Vagina (tissue), 2 donors: ENCODE measurements at regions not wholly inside any gene's neighbourhood (a gene's known extent, or its start where the extent isn't known, plus 50 kb on each side); places are given as distances from the start of the nearest gene placed in this dataset.
"Not testable (repeated sequence)": the region's sequence is repeated elsewhere in the genome, so short reads cannot be mapped to it uniquely, and the experiment has no call there.

Experiments
- DNase-seq, 2 donors: peaks; one replicate each; pipeline ENCODE4 v3.0.0-alpha.2; 2017; ENCODE audit errors: extremely low spot score in 2 of 2
- H3K27ac ChIP-seq: fragments of 200-600 bp; sonication (generic); one replicate; pipeline ENCODE4 v1.5.1; 2019
- H3K27me3 ChIP-seq: fragments of 200-600 bp; sonication (generic); one replicate; pipeline ENCODE4 v1.5.1; 2019
- H3K36me3 ChIP-seq, 2 donors: fragments of 200-600 bp; sonication (generic); one replicate each; pipeline ENCODE4 v1.5.1; 2017 to 2019
- H3K4me1 ChIP-seq: fragments of 200-600 bp; sonication (generic); one replicate; pipeline ENCODE4 v1.5.1; 2019
- H3K4me3 ChIP-seq, 2 donors: fragments of 200-600 bp; sonication (generic); 1 replicate in 1 of 2; 2 replicates in 1 of 2; pipeline ENCODE4 v1.5.1; 2016 to 2019
- H3K9me3 ChIP-seq: fragments of 200-600 bp; sonication (generic); one replicate; pipeline ENCODE4 v1.5.1; 2019
- POLR2A ChIP-seq, 2 donors: fragments of 450-650 bp; IDR thresholded peaks; one replicate each; pipeline ENCODE4 v1.6.1; 2017; ENCODE audit warnings: antibody characterized with exemption in 2 of 2, mild to moderate bottlenecking in 2 of 2, moderate library complexity in 2 of 2
- POLR2AphosphoS5 ChIP-seq, 2 donors: sonication (generic); formaldehyde crosslinking; IDR thresholded peaks; one replicate each; pipeline ENCODE4 v1.9.0; 2017; ENCODE audit warnings: antibody characterized with exemption in 2 of 2, mild to moderate bottlenecking in 2 of 2, low read depth in 1 of 2; ENCODE audit not compliant: insufficient read depth in 1 of 2
- intact Hi-C: fragments of 100-400 bp; cut with DNase I; formaldehyde crosslinking; loops from one replicate; pipeline ENCODE4 v1.15.1; 2023
- TF ChIP-seq, protein P1 (sequence below), 3 experiments: fragments of 450-650 bp in 2 of 3; fragments of 200-600 bp in 1 of 3; sonication (generic) in 1 of 3; IDR thresholded peaks; one replicate each; pipeline ENCODE4 v1.5.1; 2017 to 2019; ENCODE audit warnings: antibody characterized with exemption in 3 of 3, mild to moderate bottlenecking in 2 of 3, moderate library complexity in 2 of 3

DNA sequence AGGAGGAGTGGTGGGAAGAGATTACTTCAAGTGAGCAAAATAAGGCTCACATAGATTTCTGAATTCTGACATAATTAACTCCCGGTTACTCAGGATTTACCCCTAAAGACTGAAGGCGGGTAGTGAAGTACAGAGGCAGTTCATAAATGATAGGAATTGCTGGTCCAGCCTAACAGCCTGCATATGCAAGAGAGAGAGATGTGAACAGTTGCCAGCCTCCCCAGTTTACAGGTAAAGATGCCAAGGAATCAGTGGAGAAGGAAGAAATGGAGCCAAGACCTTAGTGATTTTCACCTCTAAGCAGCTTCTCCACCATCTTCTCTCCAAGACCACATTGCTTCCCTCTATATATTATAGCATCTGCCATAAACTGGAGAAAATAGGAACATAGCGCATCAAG, 91.8 kb upstream of the THUMPD2 start:
- TF ChIP-seq POLR2A (IDR thresholded peaks at IDR 0.05) (no peak), POLR2AphosphoS5 (IDR thresholded peaks at IDR 0.05; ENCODE audit: insufficient read depth in 1 of 2, low read depth in 1 of 2) (no peak)
- TF ChIP-seq, protein P1, sequence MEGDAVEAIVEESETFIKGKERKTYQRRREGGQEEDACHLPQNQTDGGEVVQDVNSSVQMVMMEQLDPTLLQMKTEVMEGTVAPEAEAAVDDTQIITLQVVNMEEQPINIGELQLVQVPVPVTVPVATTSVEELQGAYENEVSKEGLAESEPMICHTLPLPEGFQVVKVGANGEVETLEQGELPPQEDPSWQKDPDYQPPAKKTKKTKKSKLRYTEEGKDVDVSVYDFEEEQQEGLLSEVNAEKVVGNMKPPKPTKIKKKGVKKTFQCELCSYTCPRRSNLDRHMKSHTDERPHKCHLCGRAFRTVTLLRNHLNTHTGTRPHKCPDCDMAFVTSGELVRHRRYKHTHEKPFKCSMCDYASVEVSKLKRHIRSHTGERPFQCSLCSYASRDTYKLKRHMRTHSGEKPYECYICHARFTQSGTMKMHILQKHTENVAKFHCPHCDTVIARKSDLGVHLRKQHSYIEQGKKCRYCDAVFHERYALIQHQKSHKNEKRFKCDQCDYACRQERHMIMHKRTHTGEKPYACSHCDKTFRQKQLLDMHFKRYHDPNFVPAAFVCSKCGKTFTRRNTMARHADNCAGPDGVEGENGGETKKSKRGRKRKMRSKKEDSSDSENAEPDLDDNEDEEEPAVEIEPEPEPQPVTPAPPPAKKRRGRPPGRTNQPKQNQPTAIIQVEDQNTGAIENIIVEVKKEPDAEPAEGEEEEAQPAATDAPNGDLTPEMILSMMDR (IDR thresholded peaks at IDR 0.05): no peak
- intact Hi-C loops: no loop called here
- no peak overlapping the region for H3K4me3 ChIP-seq

DNA sequence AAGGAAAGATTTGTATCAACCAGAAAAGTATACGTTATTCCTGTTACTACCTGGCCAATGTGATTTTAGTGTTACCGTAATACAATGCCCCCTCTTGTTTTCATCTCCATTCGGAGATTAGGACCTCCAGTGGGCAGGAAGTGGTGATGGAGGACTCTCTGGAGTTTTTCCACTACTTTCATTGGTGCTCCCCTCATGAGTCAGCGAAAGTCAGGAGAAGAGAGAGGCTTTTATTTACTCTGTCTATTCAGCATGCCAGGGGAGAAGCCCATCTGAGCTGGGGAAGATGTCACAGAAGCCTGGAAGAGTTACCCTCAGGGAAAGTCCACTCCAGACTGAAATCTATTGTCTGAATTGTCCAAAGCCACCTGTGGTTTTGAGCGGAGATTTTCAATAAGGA, 88.2 kb upstream of the THUMPD2 start:
- Histone ChIP-seq H3K4me1 (no peaks in the 10 kb centered on the region), H3K36me3 (no peaks in the 10 kb centered on the region), H3K9me3 (no peaks in the 10 kb centered on the region), H3K4me3 (no peak overlapping the region), H3K27me3 (no peaks in the 10 kb centered on the region), H3K27ac (no peak overlapping the region)
- no peak for DNase-seq
- intact Hi-C loops: no loop called here
- no peak for TF ChIP-seq POLR2A (IDR thresholded peaks at IDR 0.05)
- TF ChIP-seq, protein P1 (IDR thresholded peaks at IDR 0.05): no peak
- no peak for TF ChIP-seq POLR2AphosphoS5 (IDR thresholded peaks at IDR 0.05; ENCODE audit: insufficient read depth in 1 of 2, low read depth in 1 of 2)

More for the DNA sequence above, 91.8 kb upstream of the THUMPD2 start:
- Histone ChIP-seq H3K4me1 (peaks cover 8% of the 10 kb centered on the region), H3K27ac (no peak overlapping the region), H3K9me3 (no peaks in the 10 kb centered on the region), H3K27me3 (no peaks in the 10 kb centered on the region), H3K36me3 (no peaks in the 10 kb centered on the region)
- DNase-seq: no peak

DNA sequence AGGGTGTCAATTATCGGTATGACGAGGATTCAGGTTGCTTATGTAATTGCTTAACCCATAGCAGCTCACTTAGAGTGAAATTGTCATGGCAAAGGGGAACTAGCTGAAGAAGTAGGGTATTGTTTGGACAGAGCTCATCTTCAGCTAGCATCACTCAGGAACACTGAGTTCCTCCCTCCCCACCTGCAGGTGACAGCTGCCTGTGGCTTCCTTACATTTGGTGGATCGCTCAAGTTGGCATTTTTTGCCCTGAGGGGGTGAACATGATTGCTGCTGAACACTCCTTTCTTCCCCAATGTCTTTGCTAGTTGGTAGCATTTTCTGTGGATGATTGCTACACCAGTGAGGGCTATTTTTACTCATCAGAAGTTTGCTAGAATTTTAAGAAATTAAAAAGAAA, 86.7 kb upstream of the THUMPD2 start:
- H3K9me3 ChIP-seq: no peaks in the 10 kb centered on the region
- no peaks in the 10 kb centered on the region for H3K4me1 ChIP-seq
- no peaks in the 10 kb centered on the region for H3K36me3 ChIP-seq
- TF ChIP-seq POLR2A (IDR thresholded peaks at IDR 0.05): no peak
- TF ChIP-seq POLR2AphosphoS5 (IDR thresholded peaks at IDR 0.05; ENCODE audit: insufficient read depth in 1 of 2, low read depth in 1 of 2): no peak
- TF ChIP-seq, protein P1 (IDR thresholded peaks at IDR 0.05): no peak
- H3K4me3 ChIP-seq: no peak overlapping the region
- no peak overlapping the region for H3K27ac ChIP-seq
- H3K27me3 ChIP-seq: no peaks in the 10 kb centered on the region
- intact Hi-C loops: no loop called here
- no peak for DNase-seq

DNA sequence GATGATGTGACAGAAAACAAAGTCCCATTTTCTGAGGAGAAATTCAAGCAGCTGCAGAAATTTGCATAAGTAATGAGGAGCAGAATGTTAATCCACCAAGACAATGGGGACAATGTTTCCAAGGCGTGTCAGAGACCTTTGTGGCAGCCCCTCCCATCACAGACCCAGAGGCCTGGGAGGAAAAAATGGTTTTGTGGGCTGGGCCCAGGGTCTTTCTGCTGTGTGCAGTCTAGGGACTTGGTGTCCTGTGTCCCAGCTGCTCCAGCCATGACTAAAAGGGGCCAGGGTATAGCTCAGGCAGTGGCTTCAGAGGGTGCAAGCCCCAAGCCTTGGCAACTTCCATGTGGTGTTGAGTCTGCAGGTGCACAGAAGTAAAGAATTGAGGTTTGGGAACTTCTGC, 84.6 kb upstream of the THUMPD2 start:
- H3K36me3 ChIP-seq, intact Hi-C loops, H3K27ac ChIP-seq, DNase-seq, H3K4me3 ChIP-seq, H3K27me3 ChIP-seq, H3K9me3 ChIP-seq, H3K4me1 ChIP-seq: not testable (repeated sequence)

DNA sequence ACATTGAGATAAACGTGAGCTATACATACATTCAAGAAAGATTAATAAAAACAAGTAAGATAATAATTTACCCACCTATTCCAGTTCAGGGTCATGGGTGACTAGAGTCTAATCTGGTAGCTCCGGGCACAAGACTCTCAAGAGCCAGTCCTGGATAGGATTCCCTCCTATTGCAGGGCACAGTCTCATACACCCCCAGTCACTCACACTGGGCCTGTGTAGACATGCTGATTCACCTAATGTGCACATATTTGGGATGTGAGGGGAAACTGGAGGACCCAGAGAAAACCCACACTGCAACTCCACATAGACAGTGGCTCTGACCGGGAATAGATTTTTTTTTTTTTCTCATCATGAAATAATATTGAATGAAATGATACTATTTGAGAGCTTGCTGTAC, 81.5 kb upstream of the THUMPD2 start:
- DNase-seq: no peak
- no peak overlapping the region for H3K27ac ChIP-seq
- H3K9me3 ChIP-seq: no peaks in the 10 kb centered on the region
- no peaks in the 10 kb centered on the region for H3K36me3 ChIP-seq
- H3K4me3 ChIP-seq: no peak overlapping the region
- no peaks in the 10 kb centered on the region for H3K4me1 ChIP-seq
- intact Hi-C loops: no loop called here
- H3K27me3 ChIP-seq: no peaks in the 10 kb centered on the region
- TF ChIP-seq, protein P1 (IDR thresholded peaks at IDR 0.05): no peak
- TF ChIP-seq POLR2A (IDR thresholded peaks at IDR 0.05): no peak
- no peak for TF ChIP-seq POLR2AphosphoS5 (IDR thresholded peaks at IDR 0.05; ENCODE audit: insufficient read depth in 1 of 2, low read depth in 1 of 2)

DNA sequence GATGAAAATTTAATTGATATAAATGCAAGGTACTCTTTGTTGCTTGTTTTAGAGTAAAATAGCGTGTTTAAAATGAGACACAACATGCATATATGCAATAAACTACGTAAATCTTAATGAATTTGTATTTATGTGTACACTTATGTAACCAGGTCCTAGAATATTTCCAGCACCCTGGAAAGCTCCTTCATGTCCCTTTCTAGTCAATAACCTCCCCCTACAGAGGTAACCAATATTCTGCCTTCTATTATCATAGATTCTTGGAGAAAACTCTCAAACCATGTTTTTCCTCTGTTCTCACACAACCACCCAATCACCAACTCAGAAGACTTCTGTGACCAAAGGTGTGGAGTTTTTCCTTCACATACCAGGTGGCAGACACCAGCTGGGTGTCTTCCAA, 79.6 kb upstream of the THUMPD2 start:
- Histone ChIP-seq H3K27ac (no peak overlapping the region), H3K36me3 (no peaks in the 10 kb centered on the region), H3K4me3 (no peak overlapping the region), H3K4me1 (no peaks in the 10 kb centered on the region), H3K9me3 (no peaks in the 10 kb centered on the region), H3K27me3 (no peaks in the 10 kb centered on the region)
- no peak for DNase-seq
- TF ChIP-seq POLR2AphosphoS5 (IDR thresholded peaks at IDR 0.05; ENCODE audit: insufficient read depth in 1 of 2, low read depth in 1 of 2) (no peak), POLR2A (IDR thresholded peaks at IDR 0.05) (no peak)
- TF ChIP-seq, protein P1 (IDR thresholded peaks at IDR 0.05): no peak
- intact Hi-C loops: no loop called here
